MM.1S (cell line): ENCODE measurements at regions not wholly inside any gene's neighbourhood (a gene's known extent, or its start where the extent isn't known, plus 50 kb on each side); places are given as distances from the start of the nearest gene placed in this dataset.
"Not testable (repeated sequence)": the region's sequence is repeated elsewhere in the genome, so short reads cannot be mapped to it uniquely, and the experiment has no call there.

Experiments
- DNase-seq: peaks from one replicate; pipeline ENCODE4 v3.0.0-alpha.2; 2015
- H2AFZ ChIP-seq: fragments of 300-600 bp; sonication (generic); 2 replicates; pipeline ENCODE4 v1.6.0; 2016; ENCODE audit warnings: antibody characterized with exemption, low read length
- H3F3A ChIP-seq: fragments of 300-600 bp; sonication (generic); 2 replicates; pipeline ENCODE4 v1.6.1; 2016; ENCODE audit warnings: mild to moderate bottlenecking, antibody characterized with exemption, low read length, moderate library complexity, mixed read lengths; ENCODE audit not compliant: insufficient read depth
- H3K27ac ChIP-seq: fragments of 300-600 bp; sonication (generic); 2 replicates; pipeline ENCODE4 v1.5.1; 2016; ENCODE audit warnings: mild to moderate bottlenecking, low read length
- H3K27me3 ChIP-seq: fragments of 300-600 bp; sonication (generic); replicated peaks from 2 replicates; pipeline ENCODE4 v1.6.0; 2016; ENCODE audit warnings: low read length; ENCODE audit not compliant: insufficient read depth
- H3K36me3 ChIP-seq: fragments of 300-600 bp; sonication (generic); replicated peaks from 2 replicates; pipeline ENCODE4 v1.6.1; 2016; ENCODE audit warnings: mild to moderate bottlenecking, low read length, mixed read lengths; ENCODE audit not compliant: insufficient read depth
- H3K4me1 ChIP-seq: fragments of 300-600 bp; sonication (generic); 2 replicates; pipeline ENCODE4 v1.6.1; 2016; ENCODE audit warnings: low read length, mixed read lengths
- H3K4me2 ChIP-seq: fragments of 300-600 bp; sonication (generic); 2 replicates; pipeline ENCODE4 v1.6.0; 2016; ENCODE audit warnings: low read depth, low read length
- H3K4me3 ChIP-seq: fragments of 300-600 bp; sonication (generic); 2 replicates; pipeline ENCODE4 v1.5.1; 2016; ENCODE audit warnings: low read length, mixed read lengths
- H3K79me2 ChIP-seq: fragments of 300-600 bp; sonication (generic); 2 replicates; pipeline ENCODE4 v1.6.1; 2016; ENCODE audit warnings: mixed run types, low read length, mixed read lengths
- H3K9ac ChIP-seq: fragments of 300-600 bp; sonication (generic); 2 replicates; pipeline ENCODE4 v1.6.1; 2016; ENCODE audit warnings: low read length, mixed read lengths
- H3K9me2 ChIP-seq: fragments of 300-600 bp; sonication (generic); replicated peaks from 2 replicates; pipeline ENCODE4 v1.6.1; 2016; ENCODE audit warnings: mild to moderate bottlenecking, low read length, mixed read lengths; ENCODE audit not compliant: insufficient read depth
- H3K9me3 ChIP-seq: fragments of 300-600 bp; sonication (generic); replicated peaks from 2 replicates; pipeline ENCODE4 v1.6.1; 2016; ENCODE audit warnings: mild to moderate bottlenecking, low read length, mixed read lengths; ENCODE audit not compliant: insufficient read depth
- H4K20me1 ChIP-seq: fragments of 300-600 bp; sonication (generic); 2 replicates; pipeline ENCODE4 v1.6.1; 2016; ENCODE audit warnings: mild to moderate bottlenecking, low read length, moderate library complexity, mixed read lengths; ENCODE audit not compliant: insufficient read depth
- CTCF ChIP-seq: fragments of 300-600 bp; sonication (generic); IDR thresholded peaks from 2 replicates; pipeline ENCODE4 v1.5.1; 2016; ENCODE audit warnings: antibody characterized with exemption, low read length, mixed read lengths
- EZH2 ChIP-seq: fragments of 300-600 bp; sonication (generic); optimal IDR thresholded peaks from 2 replicates; pipeline ENCODE3; 2017; ENCODE audit warnings: low read depth, mild to moderate bottlenecking, antibody characterized with exemption, low read length, mixed read lengths
- EZH2phosphoT487 ChIP-seq: fragments of 300-600 bp; sonication (generic); IDR thresholded peaks from 2 replicates; pipeline ENCODE4 v1.6.1; 2018; ENCODE audit warnings: antibody characterized with exemption, low read length

GRCh38 chr4:119958983-119959382 is 107.7 kb downstream of the MAD2L1 start:
- Histone ChIP-seq H3K4me2 (no peak overlapping the region), H3K4me1 (no peaks in the 10 kb centered on the region), H4K20me1 (no peaks in the 10 kb centered on the region), H3K4me3 (no peak overlapping the region), H3K9me2 (no peaks in the 10 kb centered on the region), H3K9ac (no peak overlapping the region), H3F3A (no peaks in the 10 kb centered on the region), H3K36me3 (no peaks in the 10 kb centered on the region), H2AFZ (no peak overlapping the region), H3K27ac (no peak overlapping the region), H3K79me2 (no peaks in the 10 kb centered on the region), H3K9me3 (no peaks in the 10 kb centered on the region), H3K27me3 (no peaks in the 10 kb centered on the region)
- TF ChIP-seq EZH2phosphoT487 (no peak), EZH2 (no peak)
- no peak for DNase-seq

- H4K20me1 ChIP-seq = no peaks in the 10 kb centered on the region
- H3K9me2 ChIP-seq = no peaks in the 10 kb centered on the region
- no peaks in the 10 kb centered on the region for H3K27me3 ChIP-seq
- no peak overlapping the region for H3K9ac ChIP-seq
- no peak overlapping the region for H3K4me2 ChIP-seq
- no peak for TF ChIP-seq CTCF
- TF ChIP-seq EZH2 = no peak
- no peak for TF ChIP-seq EZH2phosphoT487
- H3K27ac ChIP-seq = no peak overlapping the region
- H3K36me3 ChIP-seq = no peaks in the 10 kb centered on the region
- H2AFZ ChIP-seq = no peak overlapping the region
- H3K9me3 ChIP-seq = no peaks in the 10 kb centered on the region
- no peaks in the 10 kb centered on the region for H3F3A ChIP-seq
- H3K4me1 ChIP-seq = no peaks in the 10 kb centered on the region
- no peak for DNase-seq
- H3K79me2 ChIP-seq = no peaks in the 10 kb centered on the region
- no peak overlapping the region for H3K4me3 ChIP-seq
Observed at GRCh38 chr4:119955256-119955655, 111.4 kb downstream of the MAD2L1 start.

- H3K9ac ChIP-seq, H3K27me3 ChIP-seq, H3F3A ChIP-seq, H3K4me1 ChIP-seq, H4K20me1 ChIP-seq, DNase-seq, H3K9me3 ChIP-seq, H3K4me2 ChIP-seq, H3K9me2 ChIP-seq, H3K4me3 ChIP-seq, H3K36me3 ChIP-seq, H3K27ac ChIP-seq, H3K79me2 ChIP-seq, H2AFZ ChIP-seq: not testable (repeated sequence)
Observed at GRCh38 chr4:119954487-119954886, 112.2 kb downstream of the MAD2L1 start.

- Histone ChIP-seq H3K9me3 (no peaks in the 10 kb centered on the region), H3K36me3 (no peaks in the 10 kb centered on the region), H3F3A (no peaks in the 10 kb centered on the region), H3K27me3 (no peaks in the 10 kb centered on the region), H4K20me1 (no peaks in the 10 kb centered on the region), H3K79me2 (no peaks in the 10 kb centered on the region), H3K4me3 (no peak overlapping the region), H3K4me2 (no peak overlapping the region), H3K27ac (no peak overlapping the region), H3K9ac (no peak overlapping the region), H2AFZ (no peak overlapping the region), H3K4me1 (no peaks in the 10 kb centered on the region), H3K9me2 (no peaks in the 10 kb centered on the region)
- TF ChIP-seq EZH2phosphoT487 (no peak), CTCF (no peak), EZH2 (no peak)
- DNase-seq = no peak
Observed at GRCh38 chr4:119946359-119946758, 120.3 kb downstream of the MAD2L1 start.
